ENCODE measurements at regions not wholly inside any gene's neighbourhood (a gene's known extent, or its start where the extent isn't known, plus 50 kb on each side); places are given as distances from the start of the nearest gene placed in this dataset.

- TF ChIP-seq ZBTB33 (IDR thresholded peaks at IDR 0.05) (no peak), SMARCA5 (IDR thresholded peaks at IDR 0.05) (no peak), IKZF2 (IDR thresholded peaks at IDR 0.05) (no peak), HDAC2 (IDR thresholded peaks at IDR 0.05) (no peak), SUPT20H (IDR thresholded peaks at IDR 0.05; ENCODE audit: borderline replicate concordance, control insufficient read depth, low read depth, low read length) (no peak), ZNF207 (IDR thresholded peaks at IDR 0.05; ENCODE audit: borderline replicate concordance) (no peak), ASH2L (IDR thresholded peaks at IDR 0.05; ENCODE audit: borderline replicate concordance, low read depth) (no peak), TCF7 (IDR thresholded peaks at IDR 0.05; ENCODE audit: borderline replicate concordance) (no peak)
Observed at GRCh38 chr4:19146038-19146437, 1105.7 kb upstream of the SLIT2 start (continued).

- Histone ChIP-seq H3K9ac (ENCODE audit: control insufficient read depth, insufficient read depth, low read length) (no peak overlapping the region), H3K4me1 (ENCODE audit: control insufficient read depth, insufficient read depth, low read length) (no peaks in the 10 kb centered on the region), H2AFZ (ENCODE audit: control insufficient read depth, low read depth, low read length) (no peak overlapping the region), H4K20me1 (ENCODE audit: control insufficient read depth, insufficient read depth) (no peaks in the 10 kb centered on the region), H3K36me3 (ENCODE audit: control insufficient read depth in 2 of 2, insufficient read depth in 2 of 2, low read length in 1 of 2) (no peaks in the 10 kb centered on the region), H3K9me3 (replicated peaks; ENCODE audit: control insufficient read depth, insufficient read depth, low read length) (no peaks in the 10 kb centered on the region; the same call in 2 of the 3 replicates), H3K79me2 (ENCODE audit: control insufficient read depth, insufficient read depth, low read length) (no peaks in the 10 kb centered on the region), H3K27ac (ENCODE audit: control insufficient read depth, insufficient read depth) (no peak overlapping the region; the same call in 1 of the 2 replicates), H3K27me3 (replicated peaks in 1 of 2; ENCODE audit: control insufficient read depth in 2 of 2, insufficient read depth in 2 of 2, low read length in 1 of 2) (no peaks in the 10 kb centered on the region), H3K4me2 (ENCODE audit: control insufficient read depth, insufficient read depth) (no peak overlapping the region), H3K4me3 (no peak overlapping the region)
- in situ Hi-C loops (cut with MboI): no loop called here
- RAD21 ChIA-PET (ENCODE audit: unreplicated experiment): no interaction called here
- POLR2A ChIA-PET: no interaction called here
- no peak for DNase-seq (ENCODE audit: low read depth, low spot score)
- SMC1A ChIA-PET (ENCODE audit: uncharacterized antibody, unreplicated experiment): no interaction called here
- 0% methylated on average over 1 of the region's 1 CpG for WGBS (ENCODE audit: insufficient coverage, insufficient replicate concordance, low lambda C conversion rate, missing lambda C conversion rate)
- CTCF ChIA-PET: no interaction called here
- FAIRE-seq: no peak
- peak; percentile 56 for ATAC-seq
- intact Hi-C loops (cut with micrococcal nuclease; ENCODE audit: unreplicated experiment): no loop called here
- no TSS peak for BruUV-seq (replicated peaks)
- TF ChIP-seq IKZF1 (conservative IDR thresholded peaks at IDR 0.05) (0 out of 2 replicates have a peak, but pooled peaks have one; percentile 19), CREM (IDR thresholded peaks at IDR 0.05; ENCODE audit: low read depth) (no peak), MAX (IDR thresholded peaks at IDR 0.05; ENCODE audit: low read depth, low read length) (no peak), ZBTB40 (IDR thresholded peaks at IDR 0.05; ENCODE audit: borderline replicate concordance) (no peak), TCF7 (IDR thresholded peaks at IDR 0.05; ENCODE audit: borderline replicate concordance) (no peak), ZZZ3 (IDR thresholded peaks at IDR 0.05; ENCODE audit: control insufficient read depth, insufficient read length, low read depth) (no peak), TCF12 (IDR thresholded peaks at IDR 0.05; ENCODE audit: low read depth, low read length) (no peak), TBL1XR1 (IDR thresholded peaks at IDR 0.05; ENCODE audit: low read depth, low read length) (no peak), IRF3 (IDR thresholded peaks at IDR 0.05) (no peak), MYB (IDR thresholded peaks at IDR 0.05; ENCODE audit: borderline replicate concordance, low read depth, low read length) (no peak)
Observed at GRCh38 chr4:19135895-19136633, 1114.5 kb upstream of the LCORL start.

All from GM12878 (cell line).